HL-60 (cell line): ENCODE measurements at regions not wholly inside any gene's neighbourhood (a gene's known extent, or its start where the extent isn't known, plus 50 kb on each side); places are given as distances from the start of the nearest gene placed in this dataset.

Experiments used
- DNase-seq, 2 experiments: peaks; one replicate each; pipeline ENCODE4 v3.0.0-alpha.2; 2010 to 2020; ENCODE audit warnings: low read depth in 1 of 2, low spot score in 1 of 2
- H3K27ac ChIP-seq: fragments of 250-450 bp; sonication (Bioruptor Pico); replicated peaks from 2 replicates; pipeline ENCODE4 v1.5.1; 2020; ENCODE audit warnings: mild to moderate bottlenecking, moderate library complexity
- H3K27me3 ChIP-seq: fragments of 250-450 bp; sonication (Bioruptor Pico); 2 replicates; pipeline ENCODE4 v1.5.1; 2021; ENCODE audit warnings: mild to moderate bottlenecking, moderate library complexity; ENCODE audit not compliant: insufficient read depth, poor library complexity, severe bottlenecking
- H3K4me3 ChIP-seq: replicated peaks from 2 replicates; pipeline ENCODE4 v1.5.1; 2011; ENCODE audit warnings: mild to moderate bottlenecking, control low read depth, low read length; ENCODE audit not compliant: insufficient read depth
- CTCF ChIP-seq: IDR thresholded peaks from one replicate; pipeline ENCODE4 v1.5.1; 2011; ENCODE audit warnings: low read length, control low read depth, inconsistent platforms; ENCODE audit not compliant: insufficient read depth
- GABPA ChIP-seq: IDR thresholded peaks from 2 replicates; pipeline ENCODE4 v1.6.1; 2012; ENCODE audit warnings: low read depth
- POLR2AphosphoS5 ChIP-seq: IDR thresholded peaks from 2 replicates; pipeline ENCODE4 v1.6.1; 2012; ENCODE audit warnings: low read depth
- REST ChIP-seq: IDR thresholded peaks from 2 replicates; pipeline ENCODE4 v1.6.1; 2012; ENCODE audit warnings: low read depth; ENCODE audit not compliant: insufficient replicate concordance
- SPI1 ChIP-seq: IDR thresholded peaks from 2 replicates; pipeline ENCODE4 v1.6.1; 2012; ENCODE audit warnings: low read depth, mild to moderate bottlenecking, borderline replicate concordance

- no peak for DNase-seq
- no peak overlapping the region for H3K4me3 ChIP-seq
- H3K27ac ChIP-seq, result no peak overlapping the region
- H3K27me3 ChIP-seq, result no peaks in the 10 kb centered on the region
- TF ChIP-seq REST (no peak), SPI1 (no peak), GABPA (no peak), CTCF (no peak), POLR2AphosphoS5 (no peak)
Measured at GRCh38 chr1:218646288-218646687, 301.2 kb downstream of the TGFB2 start.

- Histone ChIP-seq H3K4me3 (no peak overlapping the region), H3K27me3 (no peaks in the 10 kb centered on the region), H3K27ac (no peak overlapping the region)
- TF ChIP-seq POLR2AphosphoS5 (no peak), GABPA (no peak), CTCF (no peak), REST (no peak), SPI1 (no peak)
- no peak for DNase-seq
Measured at GRCh38 chr1:218656301-218657037, 311.3 kb downstream of the TGFB2 start.

- Histone ChIP-seq H3K27me3 (no peaks in the 10 kb centered on the region), H3K27ac (no peak overlapping the region), H3K4me3 (no peak overlapping the region)
- DNase-seq, result no peak
- no peak for TF ChIP-seq POLR2AphosphoS5
- TF ChIP-seq CTCF, result no peak
Measured at GRCh38 chr1:218658269-218658668, 313.1 kb downstream of the TGFB2 start.

GRCh38 chr1:218658899-218659298 lies 313.8 kb downstream of the TGFB2 start:
- no peak overlapping the region for H3K27ac ChIP-seq
- H3K4me3 ChIP-seq, result no peak overlapping the region
- DNase-seq, result no peak
- no peaks in the 10 kb centered on the region for H3K27me3 ChIP-seq
- TF ChIP-seq GABPA (no peak), SPI1 (no peak)
